ENCODE measurements at regions not wholly inside any gene's neighbourhood (a gene's known extent, or its start where the extent isn't known, plus 50 kb on each side); places are given as distances from the start of the nearest gene placed in this dataset.

DNA sequence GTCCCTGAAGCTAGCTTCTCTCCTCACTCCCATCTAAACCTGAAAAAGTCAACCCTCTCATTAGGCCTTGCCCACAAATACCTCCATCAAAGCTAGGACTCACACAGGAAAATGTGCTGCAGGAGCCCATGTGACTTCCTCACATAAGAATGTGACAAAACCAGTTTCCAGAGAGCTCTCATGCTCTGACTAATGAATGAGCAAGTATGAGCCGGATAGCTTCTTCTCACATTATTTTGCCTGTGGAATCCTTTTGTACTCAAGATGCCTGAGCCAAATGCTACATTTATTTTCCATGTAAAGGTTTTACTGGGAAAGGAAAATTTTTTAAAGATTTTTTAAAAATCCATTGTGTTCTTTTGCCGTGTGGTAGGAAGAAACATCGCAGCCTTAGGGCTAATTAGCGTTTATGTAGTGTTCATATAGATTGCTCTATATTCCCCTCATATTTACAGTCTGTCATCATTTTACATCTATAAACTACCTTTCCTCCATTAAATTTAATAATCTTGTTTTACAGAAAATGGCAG lies 68.6 kb upstream of the CCN6 start:
- H3K4me1 Mint-ChIP-seq, result peaks cover 51% of the 10 kb centered on the region
- H3K9me3 Mint-ChIP-seq, result no peaks in the 10 kb centered on the region
- H3K27ac Mint-ChIP-seq, result peak overlapping the region; percentile 84
- intact Hi-C loops (cut with micrococcal nuclease), result loop anchor here (1.0 kb wide), 1 partner anchor 12 kb away; no protein-coding TSS in a partner anchor
- peak; percentile 73 for DNase-seq
- H3K4me3 Mint-ChIP-seq, result peak overlapping the region; percentile 11
- H3K27me3 Mint-ChIP-seq, result no peaks in the 10 kb centered on the region
- H3K36me3 Mint-ChIP-seq (ENCODE audit: low read depth), result no peaks in the 10 kb centered on the region

DNA sequence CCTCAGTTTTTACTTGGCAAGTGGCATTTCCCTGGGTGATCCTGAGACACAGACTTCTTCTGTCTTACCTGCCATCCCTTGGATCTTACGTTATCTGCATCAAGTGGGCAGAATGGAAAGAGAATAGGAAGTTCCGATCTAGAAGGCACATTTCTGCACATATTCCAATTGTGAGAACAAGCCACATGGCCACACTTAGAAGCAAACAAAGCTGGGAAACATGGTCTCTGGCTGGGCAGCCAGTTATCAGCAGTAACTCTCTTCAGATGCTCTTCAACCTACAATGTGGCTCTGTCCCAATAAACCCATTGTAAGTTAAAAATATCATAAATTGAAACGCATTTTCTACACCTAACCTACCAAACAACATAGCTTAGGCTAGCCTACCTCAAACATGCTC lies 67.3 kb upstream of the CCN6 start:
- no peaks in the 10 kb centered on the region for H3K27me3 Mint-ChIP-seq
- H3K36me3 Mint-ChIP-seq (ENCODE audit: low read depth), result no peaks in the 10 kb centered on the region
- H3K4me3 Mint-ChIP-seq, result no peak overlapping the region
- H3K4me1 Mint-ChIP-seq, result peaks cover 63% of the 10 kb centered on the region
- H3K9me3 Mint-ChIP-seq, result no peaks in the 10 kb centered on the region
- intact Hi-C loops (cut with micrococcal nuclease), result no loop called here
- no peak overlapping the region for H3K27ac Mint-ChIP-seq
- DNase-seq, result no peak

DNA sequence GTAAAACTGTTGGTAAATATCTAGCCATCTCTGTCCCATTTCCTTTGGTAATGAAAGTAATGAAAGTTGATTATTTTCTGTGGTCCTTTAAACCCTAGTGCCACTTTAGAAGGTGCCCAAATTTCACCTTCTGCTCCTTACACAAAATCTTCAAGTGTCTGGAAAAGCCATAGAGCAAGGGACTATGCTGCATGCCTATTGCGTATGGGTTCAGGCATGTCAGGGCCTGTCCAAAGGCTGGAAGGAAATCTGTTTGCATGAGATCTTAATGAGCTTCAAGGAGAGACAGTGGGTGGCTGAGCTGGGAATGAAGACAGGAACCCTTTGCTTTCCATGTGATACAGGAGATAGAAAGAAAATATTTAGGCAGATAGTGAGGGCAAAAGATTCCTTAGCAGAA lies 66.6 kb upstream of the CCN6 start:
- Mint-ChIP-seq H3K27ac (no peak overlapping the region), H3K9me3 (no peaks in the 10 kb centered on the region), H3K4me3 (no peak overlapping the region), H3K36me3 (ENCODE audit: low read depth) (no peaks in the 10 kb centered on the region), H3K4me1 (peaks cover 66% of the 10 kb centered on the region), H3K27me3 (no peaks in the 10 kb centered on the region)
- DNase-seq, result no peak
- intact Hi-C loops (cut with micrococcal nuclease), result no loop called here

DNA sequence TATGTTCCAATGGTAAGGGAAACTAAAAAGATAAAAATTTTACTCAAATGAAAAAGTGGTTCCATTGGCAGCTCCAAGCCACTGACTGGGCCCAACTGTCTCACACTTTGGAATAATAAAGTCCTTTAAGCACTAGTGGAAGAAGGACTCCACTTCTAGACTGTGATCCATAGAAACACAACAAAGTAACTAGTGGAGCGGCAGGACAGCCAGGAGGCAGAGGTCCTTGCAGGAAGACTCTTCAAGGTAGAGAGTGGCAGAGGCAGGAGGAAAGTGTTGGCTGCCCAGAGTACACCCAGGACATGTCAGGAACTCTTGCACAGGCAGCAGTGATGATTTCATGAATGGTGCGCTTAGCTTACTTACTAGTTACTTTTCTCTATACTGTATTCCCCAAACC lies 65.0 kb upstream of the CCN6 start:
- no peak overlapping the region for H3K4me3 Mint-ChIP-seq
- H3K27ac Mint-ChIP-seq, result peak overlapping the region; percentile 57
- no peaks in the 10 kb centered on the region for H3K36me3 Mint-ChIP-seq (ENCODE audit: low read depth)
- DNase-seq, result no peak
- intact Hi-C loops (cut with micrococcal nuclease), result no loop called here
- H3K4me1 Mint-ChIP-seq, result peaks cover 75% of the 10 kb centered on the region
- no peaks in the 10 kb centered on the region for H3K9me3 Mint-ChIP-seq
- no peaks in the 10 kb centered on the region for H3K27me3 Mint-ChIP-seq

DNA sequence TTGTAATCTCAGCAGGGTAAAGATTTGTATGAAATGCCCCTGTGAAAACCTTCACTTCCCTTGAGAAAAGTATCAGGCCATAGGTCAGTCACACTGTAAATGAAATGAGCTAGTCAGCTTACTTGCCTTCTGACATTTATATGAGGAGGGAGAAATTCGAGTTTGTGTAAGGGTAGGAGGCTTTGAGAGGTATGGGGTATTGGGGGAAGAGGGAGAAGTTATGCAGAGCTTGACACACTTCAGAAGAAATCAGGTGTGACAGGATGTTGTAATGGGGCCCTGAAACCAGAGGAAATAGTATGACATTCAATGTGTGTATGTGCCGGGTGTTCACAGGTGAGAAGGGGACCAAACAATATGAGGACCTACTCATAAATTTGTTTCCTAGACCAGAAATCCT lies 64.2 kb upstream of the CCN6 start:
- Mint-ChIP-seq H3K27me3 (no peaks in the 10 kb centered on the region), H3K27ac (peak overlapping the region; percentile 57), H3K4me1 (peaks cover 76% of the 10 kb centered on the region), H3K4me3 (peak overlapping the region; percentile 11), H3K9me3 (no peaks in the 10 kb centered on the region), H3K36me3 (ENCODE audit: low read depth) (no peaks in the 10 kb centered on the region)
- peak; percentile 75 for DNase-seq
- intact Hi-C loops (cut with micrococcal nuclease), result loop anchor here (5.0 to 10.0 kb wide), 2 partner anchors 38 to 1395 kb away; no protein-coding TSS in a partner anchor

DNA sequence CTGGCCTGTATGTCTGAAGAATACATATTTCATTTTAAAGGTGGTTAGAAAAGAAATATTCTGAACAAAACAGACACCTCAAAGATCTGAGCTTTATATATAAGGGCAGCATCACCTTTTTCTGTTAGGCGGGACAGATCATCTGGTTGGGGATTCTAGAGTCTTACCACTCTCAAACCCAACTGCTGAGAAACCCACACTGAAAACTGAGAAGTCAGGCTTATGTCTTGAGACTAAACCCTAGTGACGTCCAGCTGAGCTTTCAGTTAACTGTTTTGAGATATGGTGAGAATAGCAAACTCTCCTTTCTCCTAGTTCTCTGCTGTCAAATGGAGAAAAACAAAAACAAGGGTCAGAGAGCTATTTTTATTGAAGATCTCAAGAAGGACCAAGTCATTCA lies 63.7 kb upstream of the CCN6 start:
- intact Hi-C loops (cut with micrococcal nuclease), result loop anchor here (5.0 to 10.0 kb wide), 2 partner anchors 37 to 1395 kb away; no protein-coding TSS in a partner anchor
- Mint-ChIP-seq H3K27me3 (no peaks in the 10 kb centered on the region), H3K4me3 (peak overlapping the region; percentile 11), H3K36me3 (ENCODE audit: low read depth) (no peaks in the 10 kb centered on the region), H3K27ac (peak overlapping the region; percentile 57), H3K4me1 (peaks cover 74% of the 10 kb centered on the region), H3K9me3 (no peaks in the 10 kb centered on the region)
- no peak for DNase-seq

DNA sequence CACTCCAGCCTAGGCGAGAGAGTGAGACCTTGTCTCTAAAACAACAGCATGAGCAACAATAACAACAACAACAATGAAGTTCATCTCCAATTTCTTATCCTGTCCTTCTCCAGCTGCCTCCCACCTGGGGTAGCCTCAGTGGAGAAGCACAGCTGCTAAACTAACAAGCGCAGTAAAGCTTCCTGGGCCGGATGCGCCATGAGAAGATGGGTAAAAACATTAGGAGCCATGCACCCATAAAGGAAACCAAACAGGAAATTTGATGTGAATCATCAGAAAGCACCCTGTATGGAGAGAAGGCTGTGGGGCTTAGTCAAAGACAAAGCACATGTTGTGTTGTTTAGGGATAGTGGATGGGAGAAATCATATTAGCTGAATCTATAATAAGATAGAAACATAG lies 61.1 kb upstream of the CCN6 start:
- Mint-ChIP-seq H3K27me3 (no peaks in the 10 kb centered on the region), H3K36me3 (ENCODE audit: low read depth) (no peaks in the 10 kb centered on the region), H3K4me1 (peaks cover 75% of the 10 kb centered on the region), H3K27ac (peak overlapping the region; percentile 71), H3K4me3 (peak overlapping the region; percentile 20), H3K9me3 (no peaks in the 10 kb centered on the region)
- intact Hi-C loops (cut with micrococcal nuclease), result loop anchor here (1.0 to 10.0 kb wide), 6 partner anchors 20 to 1392 kb away; no protein-coding TSS in a partner anchor
- peak; percentile 86 for DNase-seq

DNA sequence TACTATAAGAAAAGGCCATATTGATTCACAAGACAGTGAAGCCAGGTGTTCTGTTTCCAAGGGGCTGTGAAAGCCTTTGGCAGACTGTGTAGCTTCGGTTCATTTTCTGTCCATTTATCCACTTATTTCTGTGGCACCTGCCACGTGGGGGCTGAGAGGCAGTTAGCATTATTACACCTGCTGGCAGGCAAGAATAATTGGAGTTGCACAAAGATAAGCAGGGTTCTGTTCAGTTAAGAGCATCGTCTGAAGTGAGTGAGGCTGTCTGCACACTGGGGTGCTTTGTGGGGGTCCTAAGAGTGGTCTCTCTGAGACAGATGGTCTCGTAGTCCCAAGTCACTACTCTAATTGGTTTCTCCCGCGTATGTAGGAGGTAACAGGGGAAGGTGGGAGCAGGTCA lies 60.6 kb upstream of the CCN6 start:
- Mint-ChIP-seq H3K9me3 (no peaks in the 10 kb centered on the region), H3K27ac (peak overlapping the region; percentile 71), H3K4me1 (peaks cover 74% of the 10 kb centered on the region), H3K36me3 (ENCODE audit: low read depth) (no peaks in the 10 kb centered on the region), H3K4me3 (peak overlapping the region; percentile 20), H3K27me3 (no peaks in the 10 kb centered on the region)
- intact Hi-C loops (cut with micrococcal nuclease), result loop anchor here (1.0 to 10.0 kb wide), 6 partner anchors 20 to 1391 kb away; no protein-coding TSS in a partner anchor
- peak; percentile 67 for DNase-seq

DNA sequence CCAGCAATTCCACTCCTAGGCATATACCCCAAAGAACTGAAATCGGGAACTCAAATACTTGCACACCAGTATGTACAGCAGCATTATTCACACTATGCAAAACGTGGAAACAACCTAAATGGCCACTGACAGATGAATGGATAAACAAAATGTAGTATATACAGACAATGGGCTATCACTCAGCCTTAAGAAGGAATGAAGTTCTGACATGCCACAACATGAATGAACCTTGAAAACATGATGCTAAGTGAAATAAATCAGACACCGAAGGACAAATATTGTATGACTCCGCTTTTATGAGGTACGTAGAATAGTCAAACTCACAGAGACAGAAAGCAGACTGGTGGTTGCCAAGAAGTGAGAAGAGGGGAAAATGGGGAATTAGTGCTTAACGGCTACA lies 59.1 kb upstream of the CCN6 start:
- peaks cover 60% of the 10 kb centered on the region for H3K4me1 Mint-ChIP-seq
- peak overlapping the region; percentile 5 for H3K27ac Mint-ChIP-seq
- no peaks in the 10 kb centered on the region for H3K9me3 Mint-ChIP-seq
- no peaks in the 10 kb centered on the region for H3K36me3 Mint-ChIP-seq (ENCODE audit: low read depth)
- no peak overlapping the region for H3K4me3 Mint-ChIP-seq
- H3K27me3 Mint-ChIP-seq, result no peaks in the 10 kb centered on the region
- no peak for DNase-seq
- intact Hi-C loops (cut with micrococcal nuclease), result loop anchor here (5.0 to 10.0 kb wide), 3 partner anchors 33 to 1390 kb away; partner anchors contain the start of gene TRAF3IP2

DNA sequence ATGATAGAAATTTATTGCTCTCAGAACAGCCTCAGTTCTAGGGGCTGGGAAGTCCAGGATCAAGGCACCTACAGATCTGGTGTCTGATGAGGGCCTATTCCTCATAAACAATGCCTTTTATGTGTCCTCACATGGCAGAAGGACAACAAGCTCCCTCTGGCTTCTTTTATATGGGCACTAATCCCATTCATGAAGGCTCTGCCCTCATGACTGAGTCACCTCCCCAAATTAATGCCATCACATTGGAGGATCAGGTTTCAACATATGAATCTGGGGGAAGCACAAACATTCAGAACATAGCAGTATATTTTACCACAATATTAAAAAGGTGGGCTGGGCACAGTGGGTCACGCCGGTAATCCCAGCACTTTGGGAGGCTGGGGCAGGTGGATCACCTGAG lies 58.5 kb upstream of the CCN6 start:
- Mint-ChIP-seq H3K4me1 (peaks cover 53% of the 10 kb centered on the region), H3K9me3 (no peaks in the 10 kb centered on the region), H3K27ac (no peak overlapping the region), H3K4me3 (no peak overlapping the region), H3K27me3 (no peaks in the 10 kb centered on the region), H3K36me3 (ENCODE audit: low read depth) (no peaks in the 10 kb centered on the region)
- DNase-seq, result no peak
- intact Hi-C loops (cut with micrococcal nuclease), result loop anchor here (5.0 to 10.0 kb wide), 2 partner anchors 388 to 1389 kb away; partner anchors contain the start of gene TRAF3IP2

DNA sequence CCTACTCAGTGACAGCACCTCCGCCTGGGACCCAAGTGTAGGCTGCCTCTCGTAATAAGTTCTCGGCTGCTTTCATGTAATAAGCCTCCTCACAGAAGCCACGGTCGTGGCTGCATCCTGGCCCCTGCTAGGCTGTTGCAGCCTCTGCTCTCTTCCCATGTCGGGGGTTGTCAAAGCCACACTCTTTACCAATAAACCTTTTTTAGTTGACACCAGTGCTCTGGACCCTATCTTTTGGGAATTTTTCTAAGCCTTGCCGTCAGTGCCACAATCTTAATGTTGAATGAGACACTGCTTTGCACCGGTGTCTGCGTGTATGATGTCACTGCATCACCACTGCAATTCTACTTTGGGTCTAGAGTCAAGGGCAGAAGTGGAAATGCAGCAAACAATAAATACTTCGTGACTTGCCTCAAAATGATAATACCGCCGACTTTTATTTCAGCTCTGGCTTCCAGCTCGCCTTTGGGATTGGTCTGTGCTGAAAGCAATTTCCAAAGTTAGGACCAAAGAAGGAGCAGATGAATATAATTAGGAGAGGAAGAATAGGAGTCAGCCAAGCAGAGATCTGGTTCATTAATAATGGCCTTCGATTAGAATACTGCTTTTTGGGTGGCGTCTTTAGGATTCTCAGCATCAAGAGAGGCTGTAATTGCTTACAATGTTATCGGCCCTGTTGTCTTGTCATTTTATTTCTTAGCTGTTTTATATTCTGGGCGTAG lies 57.6 kb upstream of the CCN6 start:
- intact Hi-C loops (cut with micrococcal nuclease), result loop anchor here (2.0 to 10.0 kb wide), 4 partner anchors 20 to 1388 kb away; partner anchors contain the start of gene TRAF3IP2
- H3K27ac Mint-ChIP-seq, result peak overlapping the region; percentile 42

DNA sequence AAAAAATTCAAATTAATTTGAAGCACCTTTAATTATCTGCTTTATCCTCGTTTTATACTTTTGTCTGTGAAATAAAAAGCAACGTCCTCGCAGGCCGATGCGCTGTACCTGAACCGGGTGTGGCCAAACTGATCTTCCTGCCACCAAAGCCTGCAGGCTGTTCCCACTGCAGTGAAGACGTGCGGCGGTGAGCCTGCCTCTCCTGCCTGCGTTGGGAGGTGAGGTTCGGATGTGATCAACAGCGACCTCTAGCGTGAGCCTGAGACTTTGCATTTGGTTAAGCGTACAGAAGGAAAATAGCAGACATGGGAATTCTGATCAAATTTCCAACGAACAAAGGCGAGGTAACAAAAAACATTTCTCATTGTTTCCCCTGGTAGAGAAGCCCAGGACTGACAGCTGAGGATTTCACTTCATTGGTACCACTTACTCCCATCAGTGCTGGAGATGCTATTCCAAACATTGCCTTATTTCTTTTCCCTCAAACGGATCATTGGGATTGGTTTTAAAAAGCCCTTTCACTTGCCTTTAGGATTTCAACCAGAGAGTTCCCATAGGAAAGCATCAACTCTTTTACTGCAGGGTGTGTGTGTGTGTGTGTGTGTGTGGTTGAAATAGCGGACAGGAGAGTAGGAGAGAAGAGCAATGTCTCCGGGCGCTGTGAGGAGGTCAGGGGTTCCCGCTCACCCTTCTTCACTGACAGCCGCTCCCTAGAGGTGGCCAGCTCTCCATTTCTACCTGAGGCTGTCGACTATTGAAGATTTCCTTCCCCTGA lies 56.6 kb upstream of the CCN6 start:
- peak overlapping the region; percentile 64 for H3K4me3 Mint-ChIP-seq
- intact Hi-C loops (cut with micrococcal nuclease), result loop anchor here (1.0 to 10.0 kb wide), 8 partner anchors 20 to 1388 kb away; partner anchors contain the start of gene TRAF3IP2
- no peak overlapping the region for H3K27ac Mint-ChIP-seq
- no peaks in the 10 kb centered on the region for H3K9me3 Mint-ChIP-seq
- no peaks in the 10 kb centered on the region for H3K27me3 Mint-ChIP-seq
- DNase-seq, result peak; percentile 93
- H3K36me3 Mint-ChIP-seq (ENCODE audit: low read depth), result no peaks in the 10 kb centered on the region
- peaks cover 40% of the 10 kb centered on the region for H3K4me1 Mint-ChIP-seq

More for the DNA sequence above, 57.6 kb upstream of the CCN6 start:
- Mint-ChIP-seq H3K4me3 (peak overlapping the region; percentile 64), H3K27me3 (no peaks in the 10 kb centered on the region), H3K9me3 (no peaks in the 10 kb centered on the region), H3K36me3 (ENCODE audit: low read depth) (no peaks in the 10 kb centered on the region), H3K4me1 (peaks cover 46% of the 10 kb centered on the region)
- peak; percentile 64 for DNase-seq

DNA sequence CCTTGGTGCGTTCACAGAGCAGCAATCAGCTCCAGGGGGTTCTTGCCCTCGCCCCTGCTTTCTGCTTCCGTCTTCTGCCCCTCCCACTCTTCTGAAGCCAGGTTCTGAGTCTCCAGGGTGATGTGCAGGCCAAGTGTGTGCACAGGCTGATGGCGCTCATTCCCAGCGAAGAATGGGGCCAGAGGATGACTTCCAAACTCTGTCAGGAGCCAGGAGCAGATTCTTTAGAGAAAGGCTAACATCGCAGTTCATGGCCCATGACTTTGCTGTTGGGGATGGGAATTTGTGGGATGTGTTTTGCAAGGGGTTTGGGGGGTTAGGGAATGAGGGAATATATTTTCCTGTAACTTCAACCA lies 56.1 kb upstream of the CCN6 start:
- Mint-ChIP-seq H3K4me3 (no peak overlapping the region), H3K27ac (no peak overlapping the region)

DNA sequence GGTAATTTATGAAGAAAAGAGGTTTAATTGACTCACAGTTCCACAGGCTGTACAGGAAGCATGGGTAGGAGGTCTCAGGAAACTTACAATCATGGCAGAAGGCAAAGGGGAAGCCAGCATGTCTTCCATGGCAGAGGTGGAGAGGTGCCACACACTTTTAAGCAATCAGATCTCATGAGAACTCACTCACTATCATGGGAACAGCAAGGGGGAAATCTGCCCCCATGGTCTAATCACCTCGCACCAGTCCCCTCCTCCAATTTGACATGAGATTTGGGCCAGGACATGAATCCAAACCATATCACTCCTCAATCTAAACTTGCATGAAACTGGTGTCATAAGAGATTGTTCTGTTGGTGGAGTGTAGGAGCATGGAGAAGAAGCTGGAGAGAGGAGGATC lies 51.6 kb upstream of the CCN6 start:
- Mint-ChIP-seq H3K4me3 (no peak overlapping the region), H3K4me1 (peaks cover 13% of the 10 kb centered on the region), H3K9me3 (no peaks in the 10 kb centered on the region), H3K27me3 (no peaks in the 10 kb centered on the region), H3K36me3 (ENCODE audit: low read depth) (no peaks in the 10 kb centered on the region), H3K27ac (no peak overlapping the region)
- DNase-seq, result peak; percentile 51
- intact Hi-C loops (cut with micrococcal nuclease), result no loop called here

More for the DNA sequence above, 56.1 kb upstream of the CCN6 start:
- Mint-ChIP-seq H3K4me1 (peaks cover 37% of the 10 kb centered on the region), H3K27me3 (no peaks in the 10 kb centered on the region), H3K9me3 (no peaks in the 10 kb centered on the region), H3K36me3 (ENCODE audit: low read depth) (no peaks in the 10 kb centered on the region)
- intact Hi-C loops (cut with micrococcal nuclease), result loop anchor here (1.0 to 10.0 kb wide), 8 partner anchors 19 to 1387 kb away; partner anchors contain the start of gene TRAF3IP2
- no peak for DNase-seq

All from activated CD4-positive, alpha-beta T cell treated with anti-CD3 and anti-CD28 coated beads, Interleukin-2, amount 10 ng/mL, durations not matched to agents 24 days and 14 days (primary cell).